ENCODE measurements at regions not wholly inside any gene's neighbourhood (a gene's known extent, or its start where the extent isn't known, plus 50 kb on each side); places are given as distances from the start of the nearest gene placed in this dataset.

- ChIA-PET POLR2A (no interaction called here), RAD21 (ENCODE audit: low non-redundant PET in 1 of 2, low total read pairs in 2 of 2, uncharacterized antibody in 2 of 2, unreplicated experiment in 2 of 2) (interaction anchor here in 1 of 2 experiments (0.6 kb wide), 1 partner anchor 90 kb away, joined by 3 read pairs; no protein-coding TSS in a partner anchor), CTCF (no interaction called here)
- H3K9me3 ChIP-seq (ENCODE audit: control insufficient read depth in 1 of 2, insufficient read depth in 1 of 2, low read depth in 1 of 2, low read length in 2 of 2) = no peaks in the 10 kb centered on the region
- no peaks in the 10 kb centered on the region for H4K20me1 ChIP-seq (ENCODE audit: insufficient read depth)
- ATAC-seq (no peak), DNase-seq (ENCODE audit: low read depth, low spot score) (no peak)
- no peaks in the 10 kb centered on the region for H3K9me2 ChIP-seq (ENCODE audit: insufficient read depth)
- intact Hi-C loops (cut with micrococcal nuclease) = no loop called here
- H3K27ac ChIP-seq (ENCODE audit: low read depth, low read length) = peak overlapping the region; percentile 24; the same call in 1 of the 2 replicates
- TF ChIP-seq SIN3A (IDR thresholded peaks at IDR 0.05; ENCODE audit: low read depth) (no peak), POLR2AphosphoS5 (IDR thresholded peaks at IDR 0.05; ENCODE audit: low read depth, low read length) (no peak), EZH2phosphoT487 (IDR thresholded peaks at IDR 0.05; ENCODE audit: borderline replicate concordance) (no peak), JUND (IDR thresholded peaks at IDR 0.05) (no peak), ZNF274 (IDR thresholded peaks at IDR 0.05; ENCODE audit: low read depth, low read length) (no peak), REST (IDR thresholded peaks at IDR 0.05; ENCODE audit: low read depth) (no peak), EZH2 (IDR thresholded peaks at IDR 0.05) (no peak), TCF7L2 (IDR thresholded peaks at IDR 0.05; ENCODE audit: borderline replicate concordance, extremely low read depth, insufficient read depth, insufficient read length) (no peak), ZBTB33 (IDR thresholded peaks at IDR 0.05; ENCODE audit: extremely low read depth, insufficient replicate concordance, low read length) (no peak), CBX3 (IDR thresholded peaks at IDR 0.05; ENCODE audit: low read depth) (no peak), ATF3 (IDR thresholded peaks at IDR 0.05) (no peak), SRF (IDR thresholded peaks at IDR 0.05; ENCODE audit: low read depth) (no peak)
- peak overlapping the region; percentile 5; the same call in 1 of the 2 replicates for H3K4me2 ChIP-seq (ENCODE audit: low read length)
- BruUV-seq (replicated peaks) = no TSS peak
- no peaks in the 10 kb centered on the region for H3K27me3 ChIP-seq (ENCODE audit: insufficient read depth, low read length)
- H3K9ac ChIP-seq (ENCODE audit: low read length) = no peak overlapping the region
- peaks cover 20 to 21% of the 10 kb centered on the region in 2 experiments for H3K4me1 ChIP-seq (ENCODE audit: control insufficient read depth in 1 of 2, insufficient read depth in 2 of 2, low read length in 2 of 2)
- H3K36me3 ChIP-seq (ENCODE audit: control insufficient read depth in 1 of 2, insufficient read depth in 2 of 2, low read length in 2 of 2) = no peaks in the 10 kb centered on the region
- H2AFZ ChIP-seq (ENCODE audit: low read depth, low read length, poor library complexity, severe bottlenecking) = no peak overlapping the region
- no peaks in the 10 kb centered on the region for H3K79me2 ChIP-seq (ENCODE audit: insufficient read depth, low read length)
- no peak overlapping the region for H3K4me3 ChIP-seq (replicated peaks in 1 of 2; ENCODE audit: low read depth in 1 of 2, low read length in 2 of 2)
Measured at GRCh38 chr12:46530373-46531056, 157.9 kb upstream of the SLC38A2 start.

Data from HCT116 (cell line).